ENCODE measurements at regions not wholly inside any gene's neighbourhood (a gene's known extent, or its start where the extent isn't known, plus 50 kb on each side); places are given as distances from the start of the nearest gene placed in this dataset.

DNA sequence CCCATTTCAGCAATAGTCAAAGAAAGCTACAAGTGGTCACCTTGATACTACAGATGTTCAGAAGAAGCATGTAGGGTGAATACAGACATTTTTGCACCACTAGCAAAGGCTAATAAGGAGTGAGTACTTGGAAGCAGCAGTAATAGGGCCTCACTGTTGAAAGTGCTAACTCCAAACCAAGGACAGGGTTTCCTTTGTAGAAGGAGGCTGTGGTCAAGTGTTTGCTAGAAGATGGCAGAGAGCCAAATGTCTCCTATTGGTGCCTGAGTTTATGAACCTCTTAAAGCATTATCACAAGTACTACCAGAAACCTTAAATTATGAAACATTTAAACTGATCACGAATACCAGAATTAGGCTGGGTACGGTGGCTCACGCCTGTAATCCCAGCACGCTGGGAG is 308.1 kb downstream of the ZEB2 start:
- DNase-seq = peak in 1 of 3 experiments; percentile 24

DNA sequence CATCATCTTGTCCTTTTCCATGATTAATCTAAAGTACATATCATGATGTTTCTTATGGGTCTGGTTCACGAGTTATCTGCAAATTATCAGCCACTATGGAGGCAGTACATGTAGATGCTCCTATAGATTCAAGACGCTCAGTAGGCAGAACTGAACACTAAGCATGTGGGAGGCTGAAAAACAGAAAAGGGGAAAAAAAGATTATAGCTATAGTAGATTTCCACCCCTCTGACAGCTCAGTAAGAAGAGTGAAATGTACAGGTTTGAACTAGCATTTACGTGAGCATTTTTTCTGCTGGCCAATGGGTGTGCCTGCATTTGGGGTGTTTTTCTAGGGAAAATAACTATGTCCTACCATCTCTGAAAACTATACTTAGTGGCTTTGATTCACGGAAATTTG is 308.9 kb downstream of the ZEB2 start:
- DNase-seq = no peak

DNA sequence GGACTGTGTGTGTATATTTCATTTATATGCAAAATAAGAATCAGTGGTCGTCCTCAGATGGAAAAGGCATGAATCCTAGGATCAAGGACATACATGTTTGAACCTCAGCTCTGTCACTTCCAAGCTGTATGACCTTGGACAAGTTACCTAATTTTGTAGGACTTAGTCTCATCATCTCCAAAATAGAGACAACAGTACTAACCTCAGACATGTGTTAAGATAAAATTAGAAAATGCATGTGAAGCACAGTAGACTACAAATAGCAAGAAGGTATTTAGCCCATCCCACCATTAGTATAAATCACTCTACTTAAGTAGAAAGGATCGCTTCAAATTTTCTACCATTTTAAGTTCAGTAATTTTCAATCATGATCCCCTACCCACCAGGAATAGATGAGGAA is 309.8 kb downstream of the ZEB2 start:
- no peak for DNase-seq

DNA sequence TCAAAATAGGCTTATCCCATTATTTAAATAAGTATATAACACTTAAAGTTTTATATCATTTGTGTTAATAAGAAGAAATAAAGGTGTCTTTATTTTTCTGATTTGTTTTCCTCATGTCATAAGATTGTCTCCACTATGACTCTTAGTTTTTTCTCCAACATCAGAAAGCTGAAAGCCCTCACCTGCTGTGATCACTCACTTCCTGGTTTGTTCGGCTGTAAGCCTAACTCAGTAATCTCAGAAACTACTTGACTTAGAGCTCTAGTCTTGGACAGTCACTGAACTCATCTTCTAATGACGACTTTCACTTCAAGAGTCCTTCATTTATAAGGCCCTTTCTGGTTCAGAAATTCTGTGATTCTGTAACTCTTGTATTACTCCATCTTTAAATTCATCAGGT is 311.0 kb downstream of the ZEB2 start:
- no peak for DNase-seq

DNA sequence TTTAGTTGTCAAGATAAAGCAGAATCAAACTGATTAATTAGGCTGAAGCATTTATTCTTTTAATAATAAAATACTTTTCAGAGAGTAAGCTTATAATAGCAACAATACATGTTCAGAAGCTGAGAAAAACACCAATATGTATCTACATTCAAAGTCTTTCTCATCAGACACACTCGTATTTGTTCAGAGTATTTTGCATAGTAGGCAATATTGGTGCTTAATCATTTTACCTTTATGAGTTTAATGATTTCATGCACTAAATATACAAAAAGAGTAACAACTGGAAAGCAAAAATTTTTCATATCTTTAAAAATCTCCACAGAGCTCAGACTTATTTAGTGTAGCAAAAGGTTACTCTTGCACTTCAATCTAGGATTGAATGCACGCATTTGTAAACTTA is 313.9 kb downstream of the ZEB2 start:
- DNase-seq = no peak

DNA sequence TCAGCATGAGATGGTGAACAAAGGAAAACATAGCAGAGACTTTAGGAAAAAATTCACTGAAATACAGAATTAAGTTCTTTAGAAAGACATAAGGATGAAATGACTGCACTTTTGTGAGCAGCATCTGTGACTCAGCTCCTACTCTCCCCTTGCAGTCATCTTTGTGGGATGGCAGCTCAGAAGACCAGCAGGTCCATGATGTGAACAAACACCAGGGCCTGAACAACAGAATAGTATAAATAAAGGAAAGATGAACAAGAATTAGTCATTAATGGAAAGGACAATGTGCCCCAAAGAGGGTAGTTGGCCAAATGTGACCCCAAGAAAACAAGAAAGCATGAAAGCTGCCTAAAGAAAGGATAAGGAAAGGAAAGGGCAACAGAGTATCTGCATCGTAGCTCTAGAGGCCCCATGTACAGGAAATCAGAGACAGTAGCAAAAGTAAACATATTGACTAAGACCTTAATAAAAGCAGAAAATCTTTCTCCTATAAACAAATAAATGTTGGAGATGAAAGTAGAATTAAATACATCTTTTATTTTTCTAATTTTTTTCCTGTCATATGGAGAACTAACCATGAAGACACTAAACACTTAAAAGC is 318.0 kb downstream of the ZEB2 start:
- DNase-seq = no peak

DNA sequence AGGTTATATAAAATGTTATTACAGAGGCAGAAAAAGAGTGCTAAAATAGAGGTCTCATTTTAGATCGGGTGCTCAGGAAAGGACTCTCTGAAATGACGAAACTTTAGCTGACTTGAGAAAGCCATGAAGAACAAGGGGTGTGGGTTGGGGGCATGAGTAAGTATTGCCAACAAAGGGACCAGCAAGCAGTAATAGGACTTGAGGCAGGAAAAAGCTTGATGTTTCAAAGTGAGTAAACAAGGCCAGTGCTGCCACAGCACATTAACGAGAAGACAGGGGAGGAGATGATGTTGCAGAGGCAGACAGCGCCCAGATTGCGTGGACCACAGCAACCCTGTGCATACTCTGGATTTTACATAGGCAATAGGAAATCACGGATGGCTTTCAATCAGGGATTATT is 318.8 kb downstream of the ZEB2 start:
- no peak for DNase-seq

DNA sequence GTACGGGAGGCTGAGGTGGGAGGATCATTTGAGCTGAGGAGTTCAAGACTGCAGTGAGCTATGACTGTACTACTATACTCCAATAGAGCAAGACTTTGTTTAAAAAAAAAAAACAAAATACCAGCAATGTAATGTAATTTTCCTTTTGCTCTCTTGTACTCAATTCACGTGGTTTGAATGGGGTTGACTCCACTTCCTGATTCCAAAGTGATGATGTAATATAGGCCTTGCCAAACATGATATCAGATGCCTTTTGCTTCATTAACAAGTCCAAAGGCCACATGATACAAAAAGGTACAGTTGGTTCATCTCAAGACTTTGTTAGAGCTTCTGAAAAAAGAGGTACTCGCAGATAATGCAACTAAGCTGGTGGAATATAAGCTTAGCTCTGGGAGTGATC is 321.8 kb downstream of the ZEB2 start:
- no peak for DNase-seq

DNA sequence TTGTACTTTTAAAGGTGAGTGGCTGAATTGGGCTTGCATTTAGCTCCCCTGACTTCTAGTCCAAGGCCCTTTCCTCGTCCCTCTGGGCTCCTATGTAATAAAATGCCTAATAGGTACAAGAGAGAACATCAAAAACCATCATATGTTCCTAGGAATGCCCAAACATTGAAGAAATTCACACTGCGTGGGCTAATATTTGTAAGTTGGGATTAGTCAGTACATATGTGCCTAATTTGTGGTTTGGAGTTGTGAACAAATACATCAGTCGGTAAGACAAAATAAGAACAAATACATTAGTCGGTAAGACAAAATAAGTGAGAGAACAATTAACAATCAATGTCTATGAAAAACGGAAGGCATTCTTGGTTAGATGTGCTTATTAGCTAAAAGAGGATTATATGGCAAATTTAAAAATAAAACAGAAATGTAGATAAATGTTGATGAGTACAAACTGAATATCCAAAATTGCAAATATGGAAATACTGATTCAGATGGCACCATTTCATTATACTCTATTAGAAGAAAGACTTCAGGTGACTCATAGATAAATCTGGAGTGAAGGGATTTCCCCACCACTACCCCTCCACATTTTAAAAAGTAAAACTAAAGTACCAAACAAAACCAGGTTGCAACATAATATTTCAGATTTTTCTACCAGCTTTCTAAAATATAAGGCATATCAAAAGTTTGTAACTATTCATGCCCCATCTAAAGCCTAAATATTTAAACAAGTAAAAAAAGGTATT is 325.4 kb downstream of the ZEB2 start:
- DNase-seq = no peak

DNA sequence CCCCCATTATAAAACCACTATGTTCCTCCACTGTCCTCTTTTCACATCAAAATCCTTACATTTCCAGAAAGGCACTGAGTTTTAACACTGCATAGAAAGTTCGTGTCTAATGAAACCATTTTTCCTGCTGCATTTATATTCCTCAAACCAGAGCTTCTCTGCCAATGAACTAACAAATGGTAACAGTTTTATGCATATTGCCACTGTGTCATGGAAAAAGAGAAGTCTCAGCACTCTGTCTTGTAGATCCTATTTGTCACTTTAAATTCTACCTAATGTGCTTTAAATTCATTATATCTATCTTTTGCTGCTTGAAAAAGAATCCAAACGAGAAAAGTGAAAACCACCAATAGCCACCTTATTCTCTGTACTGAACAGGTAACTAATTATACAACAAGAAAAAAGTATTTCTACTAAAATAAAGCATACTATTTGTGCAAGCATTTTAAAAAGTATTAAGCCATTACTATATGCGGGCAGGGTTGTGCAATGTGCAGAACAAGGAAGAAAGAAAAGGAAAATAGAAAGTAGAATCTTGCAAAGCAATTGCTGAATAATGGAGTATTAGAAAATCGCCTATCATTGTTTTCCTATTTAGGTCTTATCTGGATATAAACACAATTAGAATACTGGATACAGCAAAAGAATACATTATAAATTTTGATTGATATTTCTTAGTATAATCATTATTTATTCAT is 328.9 kb downstream of the ZEB2 start:
- DNase-seq = no peak

DNA sequence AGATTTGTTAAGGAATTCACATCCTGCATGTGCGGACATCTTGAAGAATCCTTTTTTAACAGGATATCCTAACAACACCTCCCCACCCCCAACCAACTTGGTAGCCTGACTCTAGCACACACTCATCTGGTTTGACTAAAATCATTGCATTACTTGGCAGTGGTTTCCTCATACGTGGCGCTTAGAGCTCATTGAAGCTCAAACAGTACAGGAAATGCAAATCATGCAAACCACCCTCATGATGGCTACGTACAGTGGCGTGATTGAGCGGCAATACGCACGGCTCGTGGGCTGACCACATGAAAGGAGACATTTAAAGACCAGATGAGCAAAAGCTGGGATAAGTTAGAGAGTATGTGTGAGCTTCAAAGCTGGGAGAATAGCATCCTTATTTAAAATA is 336.2 kb downstream of the ZEB2 start:
- no peak for DNase-seq

DNA sequence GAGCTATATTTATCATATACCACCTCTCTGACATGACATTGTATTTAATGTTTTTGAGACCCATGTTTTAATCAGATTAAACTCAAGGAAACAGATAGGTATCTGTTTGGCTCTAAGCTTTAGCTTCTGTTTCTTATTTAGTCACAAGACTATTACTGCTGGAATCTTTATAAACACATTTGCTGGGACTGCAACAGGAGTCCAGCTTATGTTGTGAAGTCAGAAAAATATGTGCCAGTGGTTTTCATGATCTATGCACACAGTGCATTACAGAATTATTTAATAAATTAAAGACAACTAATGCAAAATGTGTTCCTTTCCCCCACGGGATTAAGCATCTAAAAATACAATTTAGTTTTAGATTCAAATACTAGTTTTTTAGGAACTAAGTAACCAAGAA is 338.9 kb downstream of the ZEB2 start:
- DNase-seq = no peak

DNA sequence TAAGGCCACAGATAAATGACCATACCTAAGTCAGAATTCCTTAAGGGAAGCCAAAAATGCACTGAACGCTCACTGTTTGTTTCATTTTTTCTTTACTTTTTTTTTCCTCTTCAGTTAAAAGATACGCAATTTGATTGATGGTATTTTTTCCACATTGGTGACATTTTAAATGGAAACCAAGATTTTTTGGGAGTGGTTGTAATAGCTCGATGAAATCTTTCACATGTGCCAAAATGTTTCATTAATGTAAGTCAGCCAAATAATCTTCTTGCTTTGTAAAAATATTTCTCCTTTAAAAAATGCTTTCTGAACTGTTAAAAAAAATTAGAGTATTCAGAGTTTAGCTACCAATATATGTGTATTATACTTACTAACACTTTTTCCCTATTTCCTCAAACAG is 339.8 kb downstream of the ZEB2 start:
- DNase-seq = no peak

DNA sequence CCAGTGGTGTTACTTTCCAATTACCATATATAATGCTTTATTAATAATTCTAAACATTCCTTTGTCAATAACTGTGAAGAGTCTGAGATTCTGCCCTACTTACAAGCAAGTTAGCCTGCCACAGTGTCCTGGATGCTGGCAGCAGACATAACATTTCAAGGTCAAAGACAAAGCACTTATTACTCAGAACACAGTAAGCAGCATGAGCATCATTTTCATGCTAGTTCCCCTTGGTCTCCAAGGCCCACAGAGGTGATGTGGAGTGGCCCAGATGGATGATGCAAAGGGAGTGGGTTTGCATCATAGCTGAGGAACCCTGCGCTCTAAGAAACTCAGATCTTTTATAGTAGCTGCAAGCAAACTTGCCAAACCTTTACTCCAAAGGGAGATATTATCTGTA is 349.7 kb downstream of the ZEB2 start:
- DNase-seq = no peak

DNA sequence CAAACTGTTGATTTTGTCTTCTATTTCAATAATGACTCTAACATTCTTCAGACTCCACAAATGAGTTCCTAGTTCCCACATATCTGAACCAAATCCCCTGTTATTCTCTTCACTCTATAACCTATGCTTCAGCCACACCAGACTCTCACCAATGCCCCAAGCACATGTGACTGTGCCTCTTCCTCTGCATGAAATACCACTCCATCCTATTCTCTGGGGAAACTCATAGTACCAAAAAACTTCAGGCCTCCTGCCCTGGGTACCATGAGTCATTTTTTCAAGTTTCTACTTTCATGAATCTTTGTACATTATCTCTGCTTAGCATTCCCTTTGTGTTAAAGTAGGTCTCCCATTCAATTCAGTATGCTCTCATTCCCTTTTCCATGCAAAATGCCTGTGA is 353.2 kb downstream of the ZEB2 start:
- DNase-seq = no peak

DNA sequence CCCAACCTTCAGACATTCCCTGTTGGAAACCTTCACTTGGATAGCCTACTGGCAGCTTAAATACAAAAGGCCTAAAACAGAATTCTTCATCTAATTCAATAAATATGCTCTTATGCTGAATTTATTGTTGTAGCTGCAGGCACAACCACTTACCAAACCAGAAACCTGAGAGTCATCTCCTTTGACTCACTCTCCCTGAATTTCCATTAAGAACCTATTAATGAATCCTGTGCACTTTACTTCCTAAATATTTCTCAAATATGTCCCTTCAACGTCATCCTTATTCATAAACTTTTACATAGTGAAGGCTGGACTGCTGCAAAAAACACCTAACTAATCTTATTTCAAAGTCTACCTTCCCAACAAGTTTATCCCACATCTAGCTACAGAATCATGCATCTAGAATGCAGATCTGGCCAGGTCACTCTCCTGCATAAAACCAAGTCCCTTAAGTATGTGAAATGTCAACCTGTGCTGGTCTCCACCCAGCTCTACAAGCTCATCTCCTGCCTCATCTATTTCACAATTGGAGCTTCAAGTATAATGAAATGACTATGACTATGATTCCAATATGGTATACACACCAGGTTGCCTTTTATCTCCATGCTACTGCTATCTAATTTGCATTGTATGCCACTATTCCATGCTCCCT is 354.2 kb downstream of the ZEB2 start:
- no peak for DNase-seq

DNA sequence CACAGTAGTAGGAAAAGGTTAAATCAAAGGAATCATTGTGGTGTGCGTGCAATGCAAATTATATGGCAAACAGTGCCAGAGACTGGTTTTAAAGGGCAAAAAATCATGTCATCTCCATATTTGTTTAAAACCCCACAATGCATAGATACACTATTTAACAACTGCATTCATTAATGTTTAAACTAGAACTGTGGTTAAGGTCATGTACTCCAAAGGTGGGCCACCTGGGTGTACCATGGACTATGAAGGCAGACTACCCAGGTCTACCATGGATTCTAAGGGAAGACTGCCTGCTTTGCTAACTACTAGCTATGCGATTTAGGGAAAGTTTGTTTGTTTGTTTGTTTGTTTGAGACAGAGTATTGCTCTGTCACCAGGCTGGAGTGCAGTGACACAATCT is 356.3 kb downstream of the ZEB2 start:
- DNase-seq = no peak

DNA sequence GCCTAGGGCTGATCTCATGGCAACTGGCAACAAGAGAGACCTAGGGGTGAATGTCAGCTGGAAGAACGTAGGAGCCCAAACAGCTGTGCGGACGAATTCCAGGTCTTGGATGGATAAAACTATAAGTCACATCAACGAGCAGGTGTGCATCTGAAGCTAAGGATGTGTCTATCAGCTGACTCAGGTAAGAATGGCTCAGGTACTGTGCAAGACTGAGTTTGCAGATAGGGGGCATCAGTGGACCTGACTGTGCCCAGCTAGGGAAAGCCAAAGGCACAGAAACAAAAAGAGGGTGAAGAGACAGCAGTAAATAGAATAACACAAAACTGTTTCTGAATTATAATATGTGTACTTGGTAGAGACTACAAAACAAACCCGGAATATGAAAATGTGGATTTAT is 357.3 kb downstream of the ZEB2 start:
- peak in 2 of 3 experiments; percentile 5 to 45 for DNase-seq

DNA sequence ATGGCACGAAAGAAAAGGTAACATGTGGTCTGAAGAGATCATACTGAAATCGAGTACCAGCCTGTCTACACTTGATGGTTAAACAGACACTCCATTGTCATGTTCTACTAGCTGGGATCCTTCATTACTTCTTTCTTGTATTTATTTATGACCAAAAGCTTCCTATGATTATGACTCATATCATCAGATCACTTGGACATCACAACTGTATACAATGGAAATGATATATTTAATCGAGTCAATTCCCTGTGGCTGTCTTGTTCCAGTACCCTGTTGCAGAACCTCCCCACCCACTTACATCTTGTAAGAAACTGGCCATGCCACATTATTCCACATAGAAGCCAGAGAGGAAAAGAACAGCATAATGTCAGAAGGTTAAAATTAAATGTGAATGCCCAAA is 358.9 kb downstream of the ZEB2 start:
- no peak for DNase-seq

DNA sequence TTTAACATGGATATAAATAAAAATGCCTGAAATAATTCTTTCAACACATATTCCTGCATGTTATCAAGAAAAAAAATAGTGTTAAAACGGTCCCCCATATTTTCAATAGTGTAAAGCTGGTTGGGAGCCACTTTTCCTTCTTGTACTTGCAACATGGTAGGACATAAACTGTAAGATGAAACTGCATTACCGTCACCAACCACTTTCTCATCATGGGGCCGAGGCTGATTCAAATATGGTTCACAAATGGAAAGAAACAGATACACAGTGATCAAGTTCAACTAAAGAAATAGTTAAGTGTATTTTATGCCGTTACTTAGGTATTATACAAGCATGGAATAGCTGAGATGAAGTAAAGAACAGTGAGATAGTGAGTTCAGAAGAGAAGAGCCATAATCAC is 360.7 kb downstream of the ZEB2 start:
- DNase-seq = no peak

DNA sequence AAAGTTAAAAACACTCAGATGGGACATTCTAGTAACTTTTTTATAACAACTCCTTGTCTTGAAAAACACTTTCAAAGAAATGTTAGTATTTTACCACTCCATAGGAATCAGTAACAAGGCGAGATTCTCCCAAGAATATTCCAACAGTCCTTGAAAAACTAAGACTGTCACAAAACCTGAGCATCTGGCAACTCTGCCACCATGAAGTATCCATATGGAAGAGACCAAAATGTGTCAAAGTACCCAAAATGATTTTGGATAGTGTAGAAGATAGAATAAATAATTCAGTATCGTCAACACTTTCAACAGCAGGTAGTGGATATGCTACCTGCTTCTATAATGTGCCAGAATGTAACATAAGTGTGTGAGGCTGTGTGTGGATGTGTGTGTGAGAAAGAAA is 361.8 kb downstream of the ZEB2 start:
- no peak for DNase-seq

DNA sequence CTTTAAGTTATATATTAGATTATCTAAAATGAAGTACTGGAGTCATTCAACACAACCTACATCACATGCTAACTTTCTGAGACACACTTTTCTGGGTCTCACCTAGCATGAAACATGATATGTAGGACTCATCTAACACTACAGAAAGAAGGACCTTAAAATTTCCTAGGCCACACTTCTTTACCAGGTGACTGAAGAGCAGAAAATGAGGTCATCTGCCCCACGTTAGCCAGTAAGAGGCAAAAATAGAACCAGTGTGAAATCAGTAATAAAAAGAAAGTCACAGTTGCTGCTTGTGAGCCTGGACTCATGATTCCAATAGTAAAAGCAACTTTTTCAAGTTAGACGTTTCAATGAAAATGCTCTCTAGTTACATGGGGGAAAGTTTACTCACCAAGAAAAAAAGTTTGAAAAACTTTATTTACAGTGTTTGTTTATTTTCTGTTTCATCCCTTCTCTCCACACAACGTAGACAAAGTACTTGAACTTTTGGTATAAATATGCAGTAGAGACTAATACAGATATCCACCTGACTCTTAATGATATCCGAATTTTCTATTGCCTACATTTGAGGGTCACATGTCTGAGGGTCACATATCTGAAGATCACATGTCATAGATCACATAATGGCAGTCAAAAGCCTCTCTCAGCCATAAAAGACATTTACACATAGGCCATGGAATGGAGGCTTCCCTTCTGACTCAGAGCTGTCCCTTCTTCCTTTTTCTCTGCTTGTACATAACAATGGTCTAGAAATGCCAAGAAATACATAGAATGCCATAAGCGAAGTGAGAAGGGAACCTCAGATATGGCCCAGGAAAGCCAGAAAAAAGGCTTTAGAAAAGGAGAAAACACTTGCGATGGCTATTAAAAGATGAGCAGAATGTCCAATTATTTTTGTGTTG is 362.9 kb downstream of the ZEB2 start:
- no peak for DNase-seq

DNA sequence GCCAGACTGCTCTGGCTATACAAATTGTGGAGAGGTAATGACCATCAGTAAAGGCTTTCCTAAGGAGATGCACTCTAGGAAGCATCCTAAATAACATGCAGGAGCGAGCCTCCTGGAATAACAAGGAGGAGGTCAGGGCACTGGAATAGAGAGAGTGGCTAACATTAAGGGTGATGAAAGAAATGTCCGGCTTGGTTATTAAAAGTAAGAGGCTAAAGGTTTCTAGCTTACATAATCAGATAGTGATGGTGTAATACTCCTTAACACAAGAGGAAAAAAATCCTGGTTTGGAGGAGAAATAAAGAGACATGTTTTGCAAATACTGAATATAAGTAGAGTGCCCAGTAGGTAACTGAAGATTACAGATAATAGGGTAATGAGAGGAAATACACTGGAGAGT is 365.7 kb downstream of the ZEB2 start:
- DNase-seq = no peak
